Neural crest cell (in vitro differentiated cells): ENCODE measurements at regions not wholly inside any gene's neighbourhood (a gene's known extent, or its start where the extent isn't known, plus 50 kb on each side); places are given as distances from the start of the nearest gene placed in this dataset.

Experiments used
- DNase-seq: peaks from one replicate; pipeline ENCODE4 v3.0.0; 2021; ENCODE audit warnings: low read depth, mixed read lengths, low spot score
- H3K27ac Mint-ChIP-seq: one replicate; pipeline ENCODE4 v1.8.0; 2021; ENCODE audit warnings: mild to moderate bottlenecking, mixed read lengths; ENCODE audit not compliant: unreplicated experiment
- H3K27me3 Mint-ChIP-seq: 2 replicates; pipeline ENCODE4 v1.8.0; 2021; ENCODE audit warnings: low read depth, mild to moderate bottlenecking, mixed read lengths
- H3K36me3 Mint-ChIP-seq: 2 replicates; pipeline ENCODE4 v1.8.0; 2021; ENCODE audit warnings: low read depth, mild to moderate bottlenecking, mixed read lengths
- H3K4me1 Mint-ChIP-seq: 2 replicates; pipeline ENCODE4 v1.8.0; 2021; ENCODE audit warnings: mixed read lengths
- H3K4me3 Mint-ChIP-seq: one replicate; pipeline ENCODE4 v1.8.0; 2021; ENCODE audit warnings: mild to moderate bottlenecking, mixed read lengths
- H3K9me3 Mint-ChIP-seq: 2 replicates; pipeline ENCODE4 v1.8.0; 2021; ENCODE audit warnings: mixed read lengths
- CTCF ChIP-seq: fragments of 200-600 bp; sonication (generic); conservative IDR thresholded peaks from 2 replicates; pipeline ENCODE4 v1.5.0; 2021; ENCODE audit warnings: antibody characterized with exemption, mild to moderate bottlenecking

- Mint-ChIP-seq H3K27me3 (no peaks in the 10 kb centered on the region), H3K9me3 (peaks cover 12% of the 10 kb centered on the region), H3K36me3 (no peaks in the 10 kb centered on the region), H3K27ac (no peak overlapping the region), H3K4me3 (no peak overlapping the region), H3K4me1 (no peaks in the 10 kb centered on the region)
- no peak for DNase-seq
- TF ChIP-seq CTCF = peak; percentile 47
These were observed 1537.6 kb upstream of the CDH9 start for GRCh38 chr5:28576022-28576421.

GRCh38 chr5:28575368-28575767 lies 1537.0 kb upstream of the CDH9 start:
- Mint-ChIP-seq H3K36me3 (no peaks in the 10 kb centered on the region), H3K27me3 (no peaks in the 10 kb centered on the region), H3K27ac (no peak overlapping the region), H3K4me1 (no peaks in the 10 kb centered on the region), H3K9me3 (peaks cover 12% of the 10 kb centered on the region), H3K4me3 (no peak overlapping the region)
- TF ChIP-seq CTCF = no peak
- no peak for DNase-seq

- Mint-ChIP-seq H3K27me3 (no peaks in the 10 kb centered on the region), H3K36me3 (no peaks in the 10 kb centered on the region)
These were observed 1536.2 kb upstream of the CDH9 start for GRCh38 chr5:28574606-28575005.

GRCh38 chr5:28567048-28567447 lies 1528.7 kb upstream of the CDH9 start:
- Mint-ChIP-seq H3K4me3 (no peak overlapping the region), H3K27me3 (no peaks in the 10 kb centered on the region), H3K36me3 (no peaks in the 10 kb centered on the region), H3K4me1 (no peaks in the 10 kb centered on the region), H3K27ac (no peak overlapping the region), H3K9me3 (peaks cover 10% of the 10 kb centered on the region)
- no peak for DNase-seq
- no peak for TF ChIP-seq CTCF

More at GRCh38 chr5:28574606-28575005, 1536.2 kb upstream of the CDH9 start:
- Mint-ChIP-seq H3K9me3 (peaks cover 12% of the 10 kb centered on the region), H3K4me3 (no peak overlapping the region), H3K27ac (no peak overlapping the region), H3K4me1 (no peaks in the 10 kb centered on the region)
- TF ChIP-seq CTCF = no peak
- DNase-seq = no peak

- no peak for TF ChIP-seq CTCF
- Mint-ChIP-seq H3K9me3 (peaks cover 15% of the 10 kb centered on the region), H3K27me3 (no peaks in the 10 kb centered on the region)
These were observed 1523.1 kb upstream of the CDH9 start for GRCh38 chr5:28561522-28561921.

GRCh38 chr5:28558196-28558595 lies 1519.8 kb upstream of the CDH9 start:
- no peak for DNase-seq
- no peaks in the 10 kb centered on the region for H3K36me3 Mint-ChIP-seq
- H3K9me3 Mint-ChIP-seq = peaks cover 9% of the 10 kb centered on the region
- no peak overlapping the region for H3K4me3 Mint-ChIP-seq
- no peaks in the 10 kb centered on the region for H3K27me3 Mint-ChIP-seq
- H3K4me1 Mint-ChIP-seq = no peaks in the 10 kb centered on the region
- H3K27ac Mint-ChIP-seq = no peak overlapping the region
- TF ChIP-seq CTCF = no peak

More at GRCh38 chr5:28561522-28561921, 1523.1 kb upstream of the CDH9 start:
- Mint-ChIP-seq H3K4me3 (no peak overlapping the region), H3K27ac (no peak overlapping the region), H3K36me3 (no peaks in the 10 kb centered on the region), H3K4me1 (no peaks in the 10 kb centered on the region)
- DNase-seq = no peak
